Activated CD8-positive, alpha-beta T cell treated with anti-CD3 and anti-CD28 coated beads for 36 hours (primary cell): ENCODE measurements at regions not wholly inside any gene's neighbourhood (a gene's known extent, or its start where the extent isn't known, plus 50 kb on each side); places are given as distances from the start of the nearest gene placed in this dataset.

Source experiments
- ATAC-seq: fragments of 200-7000 bp; cut with Tn5 transposase; one replicate; pipeline ENCODE4 v1.10.0; 2021; ENCODE audit warnings: mild to moderate bottlenecking, moderate library complexity
- CTCF ChIA-PET: fragments of 350-600 bp; sonication (Branson Sonifier 250); formaldehyde crosslinking; loops from one replicate; lab custom pipeline; 2021; ENCODE audit warnings: antibody characterized with exemption; lab: Charles Lee
- POLR2A ChIA-PET: fragments of 350-600 bp; sonication (Branson Sonifier 250); formaldehyde crosslinking; loops from one replicate; lab custom pipeline; 2021; ENCODE audit warnings: antibody characterized with exemption; lab: Charles Lee
- DNase-seq: peaks from one replicate; pipeline ENCODE4 v3.0.0-alpha.2; 2020
- H3K27ac Mint-ChIP-seq: one replicate; pipeline ENCODE4 v1.8.0; 2021; ENCODE audit warnings: mild to moderate bottlenecking, mixed read lengths
- H3K27me3 Mint-ChIP-seq: one replicate; pipeline ENCODE4 v1.8.0; 2021; ENCODE audit warnings: mixed read lengths
- H3K36me3 Mint-ChIP-seq: one replicate; pipeline ENCODE4 v1.8.0; 2021; ENCODE audit warnings: low read depth, mixed read lengths
- H3K4me1 Mint-ChIP-seq: one replicate; pipeline ENCODE4 v1.8.0; 2021; ENCODE audit warnings: low read depth, mixed read lengths
- H3K4me3 Mint-ChIP-seq: one replicate; pipeline ENCODE4 v1.8.0; 2021; ENCODE audit warnings: mild to moderate bottlenecking, moderate library complexity, mixed read lengths
- H3K9me3 Mint-ChIP-seq: one replicate; pipeline ENCODE4 v1.8.0; 2021; ENCODE audit warnings: mixed read lengths
- intact Hi-C: fragments of 100-400 bp; cut with micrococcal nuclease; formaldehyde crosslinking; loops from one replicate; pipeline ENCODE4 v1.10.0; 2022
- TF ChIP-seq, protein P1 (sequence below): fragments of 200-600 bp; IDR thresholded peaks from one replicate; pipeline ENCODE4 v1.8.0; 2022; ENCODE audit warnings: antibody characterized with exemption, mild to moderate bottlenecking

DNA sequence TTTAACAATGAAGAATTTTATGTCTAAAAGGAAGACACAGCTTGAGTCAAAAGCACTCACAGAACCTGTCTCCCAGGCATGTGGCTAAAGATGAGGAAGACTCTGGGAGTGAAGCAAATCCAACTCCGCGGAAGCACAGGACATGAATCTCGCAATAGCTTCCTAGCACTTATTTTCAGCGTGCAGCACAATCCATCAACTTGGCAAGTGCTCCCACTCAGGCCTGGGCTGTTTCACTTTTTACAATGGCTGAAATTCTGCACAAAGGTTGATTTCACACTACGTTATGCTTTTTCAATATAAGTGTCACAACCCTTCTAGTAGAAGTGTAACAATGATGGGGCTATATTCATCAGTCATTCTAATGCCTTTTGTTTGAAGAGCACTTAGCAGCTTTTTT, 180.2 kb downstream of the XPNPEP1 start:
- DNase-seq: no peak
- POLR2A ChIA-PET: no interaction called here
- ATAC-seq: no peak
- CTCF ChIA-PET: no interaction called here
- TF ChIP-seq, protein P1, sequence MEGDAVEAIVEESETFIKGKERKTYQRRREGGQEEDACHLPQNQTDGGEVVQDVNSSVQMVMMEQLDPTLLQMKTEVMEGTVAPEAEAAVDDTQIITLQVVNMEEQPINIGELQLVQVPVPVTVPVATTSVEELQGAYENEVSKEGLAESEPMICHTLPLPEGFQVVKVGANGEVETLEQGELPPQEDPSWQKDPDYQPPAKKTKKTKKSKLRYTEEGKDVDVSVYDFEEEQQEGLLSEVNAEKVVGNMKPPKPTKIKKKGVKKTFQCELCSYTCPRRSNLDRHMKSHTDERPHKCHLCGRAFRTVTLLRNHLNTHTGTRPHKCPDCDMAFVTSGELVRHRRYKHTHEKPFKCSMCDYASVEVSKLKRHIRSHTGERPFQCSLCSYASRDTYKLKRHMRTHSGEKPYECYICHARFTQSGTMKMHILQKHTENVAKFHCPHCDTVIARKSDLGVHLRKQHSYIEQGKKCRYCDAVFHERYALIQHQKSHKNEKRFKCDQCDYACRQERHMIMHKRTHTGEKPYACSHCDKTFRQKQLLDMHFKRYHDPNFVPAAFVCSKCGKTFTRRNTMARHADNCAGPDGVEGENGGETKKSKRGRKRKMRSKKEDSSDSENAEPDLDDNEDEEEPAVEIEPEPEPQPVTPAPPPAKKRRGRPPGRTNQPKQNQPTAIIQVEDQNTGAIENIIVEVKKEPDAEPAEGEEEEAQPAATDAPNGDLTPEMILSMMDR: no peak
- Mint-ChIP-seq H3K36me3 (no peaks in the 10 kb centered on the region), H3K27ac (no peak overlapping the region), H3K27me3 (peaks cover 5% of the 10 kb centered on the region), H3K4me1 (no peaks in the 10 kb centered on the region), H3K9me3 (no peaks in the 10 kb centered on the region), H3K4me3 (no peak overlapping the region)
- intact Hi-C loops: no loop called here

DNA sequence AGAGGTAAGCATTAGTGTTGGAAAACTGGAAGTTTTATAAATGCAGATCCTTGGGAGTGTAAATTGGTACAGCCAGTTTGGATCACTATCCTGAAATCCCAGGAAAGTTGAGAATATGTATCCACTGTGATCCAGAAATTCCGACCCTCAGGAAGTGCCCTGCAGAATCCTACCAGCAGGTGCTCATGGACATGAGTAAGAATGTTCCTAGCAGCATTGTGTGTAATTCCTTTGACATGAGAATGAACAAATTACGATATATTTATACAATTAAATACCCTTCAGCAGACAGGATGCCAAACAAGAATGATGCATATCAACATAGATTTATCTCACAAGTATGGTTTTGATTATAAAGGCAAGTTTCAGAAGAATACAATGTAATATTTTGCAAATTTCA, 181.6 kb downstream of the XPNPEP1 start:
- H3K27ac Mint-ChIP-seq: no peak overlapping the region
- H3K9me3 Mint-ChIP-seq: no peaks in the 10 kb centered on the region
- intact Hi-C loops: no loop called here
- no peaks in the 10 kb centered on the region for H3K4me1 Mint-ChIP-seq
- ChIA-PET POLR2A (no interaction called here), CTCF (no interaction called here)
- DNase-seq (no peak), ATAC-seq (no peak)
- peaks cover 5% of the 10 kb centered on the region for H3K27me3 Mint-ChIP-seq
- H3K36me3 Mint-ChIP-seq: no peaks in the 10 kb centered on the region
- TF ChIP-seq, protein P1: no peak
- no peak overlapping the region for H3K4me3 Mint-ChIP-seq

DNA sequence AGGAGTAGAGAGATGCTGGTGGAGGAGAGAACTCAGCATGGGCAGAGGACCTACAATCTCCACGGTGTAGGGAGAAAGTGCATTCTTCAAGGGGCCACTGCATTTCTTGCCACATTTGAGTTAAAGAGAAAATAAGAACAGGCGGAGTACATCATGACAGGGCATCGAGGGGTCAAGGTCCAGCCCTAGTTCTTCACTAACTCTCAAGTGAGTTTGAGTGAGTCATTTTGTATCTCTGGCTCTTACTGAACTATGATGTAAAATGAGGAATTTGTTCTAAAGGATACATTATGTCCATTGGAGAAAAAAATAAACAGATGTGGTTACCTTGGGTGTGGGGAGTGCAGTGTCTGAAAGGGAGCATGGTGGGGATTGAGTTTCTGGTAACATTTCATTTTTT, 182.9 kb downstream of the XPNPEP1 start:
- Mint-ChIP-seq H3K27me3 (peaks cover 5% of the 10 kb centered on the region), H3K4me3 (no peak overlapping the region), H3K9me3 (no peaks in the 10 kb centered on the region), H3K4me1 (no peaks in the 10 kb centered on the region), H3K36me3 (no peaks in the 10 kb centered on the region), H3K27ac (no peak overlapping the region)
- no peak for DNase-seq
- intact Hi-C loops: no loop called here
- ChIA-PET CTCF (interaction anchor here (1.0 kb wide), 1 partner anchor 112 kb away, joined by 3 read pairs; no protein-coding TSS in a partner anchor), POLR2A (no interaction called here)
- ATAC-seq: no peak
- TF ChIP-seq, protein P1: no peak

DNA sequence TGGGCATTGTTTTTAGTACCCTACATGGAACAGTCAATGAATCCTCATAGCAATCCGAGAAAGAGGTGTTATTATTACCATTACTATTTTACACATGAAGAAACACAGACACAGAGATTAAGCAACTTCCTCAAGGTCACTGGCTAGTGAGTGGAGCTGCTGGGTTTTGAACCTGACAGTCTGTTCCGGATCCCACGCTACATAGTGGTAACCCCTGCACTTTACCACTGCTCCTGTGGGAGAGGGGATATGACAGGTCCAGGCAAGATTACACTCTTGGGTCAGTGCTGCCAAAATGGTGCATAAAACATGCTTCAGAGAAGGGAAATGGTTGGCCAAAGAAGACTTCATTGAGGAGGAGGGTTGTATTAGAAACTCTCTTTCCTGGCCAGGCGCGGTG, 185.7 kb downstream of the XPNPEP1 start:
- no peak overlapping the region for H3K27ac Mint-ChIP-seq
- POLR2A ChIA-PET: no interaction called here
- H3K9me3 Mint-ChIP-seq: no peaks in the 10 kb centered on the region
- CTCF ChIA-PET: no interaction called here
- no peak for DNase-seq
- H3K27me3 Mint-ChIP-seq: peaks cover 8% of the 10 kb centered on the region
- intact Hi-C loops: no loop called here
- H3K4me1 Mint-ChIP-seq: no peaks in the 10 kb centered on the region
- TF ChIP-seq, protein P1: no peak
- no peaks in the 10 kb centered on the region for H3K36me3 Mint-ChIP-seq
- ATAC-seq: no peak
- no peak overlapping the region for H3K4me3 Mint-ChIP-seq

DNA sequence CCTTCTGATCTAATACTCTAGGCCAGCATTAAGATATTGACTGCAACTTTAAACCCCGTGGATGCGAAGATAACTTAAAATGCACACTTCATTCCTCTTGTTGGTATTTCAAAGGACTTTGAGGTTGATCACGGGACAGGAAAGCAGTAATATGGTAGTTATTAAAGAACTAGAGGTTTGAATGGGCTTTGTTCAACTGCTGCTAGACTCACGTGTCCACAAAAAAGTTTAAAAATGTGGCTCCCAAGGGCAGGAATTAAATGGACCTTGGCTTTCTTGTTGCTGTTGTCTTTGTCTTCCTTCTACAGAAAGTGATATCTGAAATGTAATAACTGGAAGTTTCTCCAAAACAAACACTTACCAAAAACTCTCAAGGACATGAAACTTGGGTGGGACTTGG, 186.3 kb downstream of the XPNPEP1 start:
- ChIA-PET POLR2A (no interaction called here), CTCF (no interaction called here)
- Mint-ChIP-seq H3K4me1 (no peaks in the 10 kb centered on the region), H3K4me3 (no peak overlapping the region), H3K27me3 (peaks cover 8% of the 10 kb centered on the region), H3K36me3 (no peaks in the 10 kb centered on the region), H3K27ac (no peak overlapping the region), H3K9me3 (no peaks in the 10 kb centered on the region)
- ATAC-seq (no peak), DNase-seq (no peak)
- TF ChIP-seq, protein P1: no peak
- intact Hi-C loops: no loop called here
